ENCODE measurements at regions not wholly inside any gene's neighbourhood (a gene's known extent, or its start where the extent isn't known, plus 50 kb on each side); places are given as distances from the start of the nearest gene placed in this dataset.

GRCh38 chr3:43872901-43873300, 182.2 kb downstream of the ABHD5 start:
- Histone ChIP-seq H3K27me3 (no peaks in the 10 kb centered on the region), H3K4me3 (replicated peaks in 1 of 3) (no peak overlapping the region), H3K36me3 (no peaks in the 10 kb centered on the region), H3K27ac (peak overlapping the region; percentile 2 to 88 (median 82)), H3K4me1 (peaks cover 38 to 72% of the 10 kb centered on the region in 2 donors), H3K9me3 (no peaks in the 10 kb centered on the region)
- 28 to 33% methylated on average over 6 of the region's 6 CpGs for WGBS, 2 donors
- no peak for TF ChIP-seq POLR2A (IDR thresholded peaks at IDR 0.05)
- no peak for TF ChIP-seq CTCF (IDR thresholded peaks at IDR 0.05)
- intact Hi-C loops (cut with DNase I): no loop called here
- DNase-seq: peak in 1 of 2 donors; percentile 57

- H3K27ac ChIP-seq: peak overlapping the region in 2 of 3 donors; percentile 82 to 88
- no peaks in the 10 kb centered on the region for H3K36me3 ChIP-seq
- no peaks in the 10 kb centered on the region for H3K9me3 ChIP-seq
- H3K27me3 ChIP-seq: no peaks in the 10 kb centered on the region
- TF ChIP-seq CTCF (IDR thresholded peaks at IDR 0.05) (no peak), POLR2A (IDR thresholded peaks at IDR 0.05) (no peak)
- peaks cover 40 to 64% of the 10 kb centered on the region in 2 donors for H3K4me1 ChIP-seq
- DNase-seq: no peak
- WGBS, 2 donors: 92 to 94% methylated on average over 7 of the region's 7 CpGs
- no peak overlapping the region for H3K4me3 ChIP-seq (replicated peaks in 1 of 3)
- intact Hi-C loops (cut with DNase I): no loop called here
Measured at GRCh38 chr3:43873723-43874122, 183.0 kb downstream of the ABHD5 start.

GRCh38 chr3:43874290-43874689, 183.6 kb downstream of the ABHD5 start:
- Histone ChIP-seq H3K27ac (no peak overlapping the region), H3K36me3 (no peaks in the 10 kb centered on the region), H3K27me3 (no peaks in the 10 kb centered on the region), H3K9me3 (no peaks in the 10 kb centered on the region), H3K4me1 (peaks cover 43 to 63% of the 10 kb centered on the region in 2 donors), H3K4me3 (replicated peaks in 1 of 3) (no peak overlapping the region)
- DNase-seq: no peak
- WGBS, 2 donors: 94 to 100% methylated on average over 1 of the region's 1 CpG
- TF ChIP-seq CTCF (IDR thresholded peaks at IDR 0.05) (no peak), POLR2A (IDR thresholded peaks at IDR 0.05) (no peak)
- intact Hi-C loops (cut with DNase I): no loop called here

- Histone ChIP-seq H3K27me3 (no peaks in the 10 kb centered on the region), H3K4me3 (replicated peaks in 1 of 3) (no peak overlapping the region), H3K9me3 (no peaks in the 10 kb centered on the region), H3K36me3 (no peaks in the 10 kb centered on the region), H3K4me1 (peaks cover 41 to 60% of the 10 kb centered on the region in 2 donors), H3K27ac (no peak overlapping the region)
- TF ChIP-seq CTCF (IDR thresholded peaks at IDR 0.05): no peak
- WGBS, 2 donors: 100% methylated on average over 1 of the region's 1 CpG
- intact Hi-C loops (cut with DNase I): no loop called here
- no peak for DNase-seq
Measured at GRCh38 chr3:43874731-43875130, 184.0 kb downstream of the ABHD5 start.

- WGBS, 2 donors: 85 to 89% methylated on average over 2 of the region's 2 CpGs
- no peak overlapping the region for H3K4me3 ChIP-seq (replicated peaks in 1 of 3)
- H3K27ac ChIP-seq: no peak overlapping the region
- no peaks in the 10 kb centered on the region for H3K27me3 ChIP-seq
- TF ChIP-seq POLR2A (IDR thresholded peaks at IDR 0.05): no peak
- TF ChIP-seq CTCF (IDR thresholded peaks at IDR 0.05): no peak
- H3K4me1 ChIP-seq: peaks cover 25 to 43% of the 10 kb centered on the region in 2 donors
- intact Hi-C loops (cut with DNase I): no loop called here
- no peaks in the 10 kb centered on the region for H3K36me3 ChIP-seq
- DNase-seq: no peak
- no peaks in the 10 kb centered on the region for H3K9me3 ChIP-seq
Measured at GRCh38 chr3:43876648-43877047, 185.9 kb downstream of the ABHD5 start.
